ENCODE measurements at regions not wholly inside any gene's neighbourhood (a gene's known extent, or its start where the extent isn't known, plus 50 kb on each side); places are given as distances from the start of the nearest gene placed in this dataset.

DNA sequence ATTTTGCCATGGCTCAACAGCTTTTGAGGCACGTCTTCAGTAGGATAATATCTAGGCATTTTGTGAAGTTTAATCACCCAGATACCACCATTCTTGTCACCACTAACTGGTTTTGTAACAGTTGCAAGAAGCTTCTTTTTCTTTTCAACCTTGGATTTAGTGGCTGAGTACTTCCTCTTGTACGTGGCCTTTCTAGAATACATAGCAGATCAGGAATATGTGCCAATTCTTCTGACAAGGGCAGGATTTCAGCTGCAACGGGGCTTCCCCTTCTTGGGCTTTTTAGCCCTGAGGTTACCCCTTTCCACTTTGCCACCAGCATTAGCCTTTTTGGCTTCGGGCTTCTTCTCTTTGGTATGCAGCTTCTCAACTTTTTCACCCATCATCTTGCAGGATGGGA, 79.3 kb upstream of the WARS2 start (continued):
- TF ChIP-seq, protein P1, sequence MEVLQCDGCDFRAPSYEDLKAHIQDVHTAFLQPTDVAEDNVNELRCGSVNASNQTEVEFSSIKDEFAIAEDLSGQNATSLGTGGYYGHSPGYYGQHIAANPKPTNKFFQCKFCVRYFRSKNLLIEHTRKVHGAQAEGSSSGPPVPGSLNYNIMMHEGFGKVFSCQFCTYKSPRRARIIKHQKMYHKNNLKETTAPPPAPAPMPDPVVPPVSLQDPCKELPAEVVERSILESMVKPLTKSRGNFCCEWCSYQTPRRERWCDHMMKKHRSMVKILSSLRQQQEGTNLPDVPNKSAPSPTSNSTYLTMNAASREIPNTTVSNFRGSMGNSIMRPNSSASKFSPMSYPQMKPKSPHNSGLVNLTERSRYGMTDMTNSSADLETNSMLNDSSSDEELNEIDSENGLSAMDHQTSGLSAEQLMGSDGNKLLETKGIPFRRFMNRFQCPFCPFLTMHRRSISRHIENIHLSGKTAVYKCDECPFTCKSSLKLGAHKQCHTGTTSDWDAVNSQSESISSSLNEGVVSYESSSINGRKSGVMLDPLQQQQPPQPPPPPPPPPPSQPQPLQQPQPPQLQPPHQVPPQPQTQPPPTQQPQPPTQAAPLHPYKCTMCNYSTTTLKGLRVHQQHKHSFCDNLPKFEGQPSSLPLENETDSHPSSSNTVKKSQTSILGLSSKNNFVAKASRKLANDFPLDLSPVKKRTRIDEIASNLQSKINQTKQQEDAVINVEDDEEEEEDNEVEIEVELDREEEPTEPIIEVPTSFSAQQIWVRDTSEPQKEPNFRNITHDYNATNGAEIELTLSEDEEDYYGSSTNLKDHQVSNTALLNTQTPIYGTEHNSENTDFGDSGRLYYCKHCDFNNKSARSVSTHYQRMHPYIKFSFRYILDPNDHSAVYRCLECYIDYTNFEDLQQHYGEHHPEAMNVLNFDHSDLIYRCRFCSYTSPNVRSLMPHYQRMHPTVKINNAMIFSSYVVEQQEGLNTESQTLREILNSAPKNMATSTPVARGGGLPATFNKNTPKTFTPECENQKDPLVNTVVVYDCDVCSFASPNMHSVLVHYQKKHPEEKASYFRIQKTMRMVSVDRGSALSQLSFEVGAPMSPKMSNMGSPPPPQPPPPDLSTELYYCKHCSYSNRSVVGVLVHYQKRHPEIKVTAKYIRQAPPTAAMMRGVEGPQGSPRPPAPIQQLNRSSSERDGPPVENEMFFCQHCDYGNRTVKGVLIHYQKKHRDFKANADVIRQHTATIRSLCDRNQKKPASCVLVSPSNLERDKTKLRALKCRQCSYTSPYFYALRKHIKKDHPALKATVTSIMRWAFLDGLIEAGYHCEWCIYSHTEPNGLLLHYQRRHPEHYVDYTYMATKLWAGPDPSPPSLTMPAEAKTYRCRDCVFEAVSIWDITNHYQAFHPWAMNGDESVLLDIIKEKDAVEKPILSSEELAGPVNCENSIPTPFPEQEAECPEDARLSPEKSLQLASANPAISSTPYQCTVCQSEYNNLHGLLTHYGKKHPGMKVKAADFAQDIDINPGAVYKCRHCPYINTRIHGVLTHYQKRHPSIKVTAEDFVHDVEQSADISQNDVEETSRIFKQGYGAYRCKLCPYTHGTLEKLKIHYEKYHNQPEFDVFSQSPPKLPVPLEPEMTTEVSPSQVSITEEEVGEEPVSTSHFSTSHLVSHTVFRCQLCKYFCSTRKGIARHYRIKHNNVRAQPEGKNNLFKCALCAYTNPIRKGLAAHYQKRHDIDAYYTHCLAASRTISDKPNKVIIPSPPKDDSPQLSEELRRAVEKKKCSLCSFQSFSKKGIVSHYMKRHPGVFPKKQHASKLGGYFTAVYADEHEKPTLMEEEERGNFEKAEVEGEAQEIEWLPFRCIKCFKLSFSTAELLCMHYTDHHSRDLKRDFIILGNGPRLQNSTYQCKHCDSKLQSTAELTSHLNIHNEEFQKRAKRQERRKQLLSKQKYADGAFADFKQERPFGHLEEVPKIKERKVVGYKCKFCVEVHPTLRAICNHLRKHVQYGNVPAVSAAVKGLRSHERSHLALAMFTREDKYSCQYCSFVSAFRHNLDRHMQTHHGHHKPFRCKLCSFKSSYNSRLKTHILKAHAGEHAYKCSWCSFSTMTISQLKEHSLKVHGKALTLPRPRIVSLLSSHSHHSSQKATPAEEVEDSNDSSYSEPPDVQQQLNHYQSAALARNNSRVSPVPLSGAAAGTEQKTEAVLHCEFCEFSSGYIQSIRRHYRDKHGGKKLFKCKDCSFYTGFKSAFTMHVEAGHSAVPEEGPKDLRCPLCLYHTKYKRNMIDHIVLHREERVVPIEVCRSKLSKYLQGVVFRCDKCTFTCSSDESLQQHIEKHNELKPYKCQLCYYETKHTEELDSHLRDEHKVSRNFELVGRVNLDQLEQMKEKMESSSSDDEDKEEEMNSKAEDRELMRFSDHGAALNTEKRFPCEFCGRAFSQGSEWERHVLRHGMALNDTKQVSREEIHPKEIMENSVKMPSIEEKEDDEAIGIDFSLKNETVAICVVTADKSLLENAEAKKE (CRISPR knock-in tag; IDR thresholded peaks at IDR 0.05) = no peak

DNA sequence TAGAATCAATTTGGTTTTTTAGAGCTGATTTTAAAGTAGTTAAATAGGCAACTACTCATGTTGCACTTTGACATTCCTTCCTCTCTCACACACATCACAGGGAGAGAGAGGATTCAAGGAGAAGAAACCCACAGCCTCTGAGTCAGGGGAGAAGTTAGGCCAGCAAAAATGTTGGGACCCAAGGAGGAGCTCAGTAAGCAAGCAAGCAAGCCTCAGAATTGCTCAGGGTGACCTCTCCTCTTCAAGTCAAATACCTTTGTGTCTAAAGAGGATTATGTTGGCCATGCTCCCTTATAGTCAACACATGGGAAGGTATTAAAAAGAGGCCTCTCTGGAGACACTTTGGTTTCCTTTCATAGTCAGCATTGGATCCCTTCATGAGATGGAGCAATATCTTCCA, 80.5 kb upstream of the WARS2 start:
- Histone ChIP-seq H3F3A (replicated peaks; ENCODE audit: low read depth) (no peaks in the 10 kb centered on the region), H2AFZ (no peak overlapping the region), H3K27me3 (ENCODE audit: insufficient read depth) (no peaks in the 10 kb centered on the region), H3K9me2 (ENCODE audit: insufficient read depth) (no peaks in the 10 kb centered on the region), H4K20me1 (replicated peaks; ENCODE audit: insufficient read depth) (no peaks in the 10 kb centered on the region), H3K36me3 (ENCODE audit: insufficient read depth) (no peaks in the 10 kb centered on the region), H3K4me3 (no peak overlapping the region), H3K4me2 (no peak overlapping the region), H3K4me1 (ENCODE audit: insufficient read depth) (no peaks in the 10 kb centered on the region), H3K27ac (ENCODE audit: low read depth) (no peak overlapping the region), H3K79me2 (replicated peaks; ENCODE audit: insufficient read depth) (no peaks in the 10 kb centered on the region)
- Mint-ChIP-seq H3K27ac (no peak overlapping the region), H3K9me3 (no peaks in the 10 kb centered on the region), H3K27me3 (ENCODE audit: insufficient read depth, low read depth, poor library complexity) (no peaks in the 10 kb centered on the region), H3K4me3 (no peak overlapping the region), H3K4me1 (no peaks in the 10 kb centered on the region; the same call in 2 of the 3 replicates), H3K36me3 (ENCODE audit: low read depth) (no peaks in the 10 kb centered on the region)
- DNase-seq (ENCODE audit: low spot score) (no peak), ATAC-seq (no peak)
- TF ChIP-seq, protein P2, sequence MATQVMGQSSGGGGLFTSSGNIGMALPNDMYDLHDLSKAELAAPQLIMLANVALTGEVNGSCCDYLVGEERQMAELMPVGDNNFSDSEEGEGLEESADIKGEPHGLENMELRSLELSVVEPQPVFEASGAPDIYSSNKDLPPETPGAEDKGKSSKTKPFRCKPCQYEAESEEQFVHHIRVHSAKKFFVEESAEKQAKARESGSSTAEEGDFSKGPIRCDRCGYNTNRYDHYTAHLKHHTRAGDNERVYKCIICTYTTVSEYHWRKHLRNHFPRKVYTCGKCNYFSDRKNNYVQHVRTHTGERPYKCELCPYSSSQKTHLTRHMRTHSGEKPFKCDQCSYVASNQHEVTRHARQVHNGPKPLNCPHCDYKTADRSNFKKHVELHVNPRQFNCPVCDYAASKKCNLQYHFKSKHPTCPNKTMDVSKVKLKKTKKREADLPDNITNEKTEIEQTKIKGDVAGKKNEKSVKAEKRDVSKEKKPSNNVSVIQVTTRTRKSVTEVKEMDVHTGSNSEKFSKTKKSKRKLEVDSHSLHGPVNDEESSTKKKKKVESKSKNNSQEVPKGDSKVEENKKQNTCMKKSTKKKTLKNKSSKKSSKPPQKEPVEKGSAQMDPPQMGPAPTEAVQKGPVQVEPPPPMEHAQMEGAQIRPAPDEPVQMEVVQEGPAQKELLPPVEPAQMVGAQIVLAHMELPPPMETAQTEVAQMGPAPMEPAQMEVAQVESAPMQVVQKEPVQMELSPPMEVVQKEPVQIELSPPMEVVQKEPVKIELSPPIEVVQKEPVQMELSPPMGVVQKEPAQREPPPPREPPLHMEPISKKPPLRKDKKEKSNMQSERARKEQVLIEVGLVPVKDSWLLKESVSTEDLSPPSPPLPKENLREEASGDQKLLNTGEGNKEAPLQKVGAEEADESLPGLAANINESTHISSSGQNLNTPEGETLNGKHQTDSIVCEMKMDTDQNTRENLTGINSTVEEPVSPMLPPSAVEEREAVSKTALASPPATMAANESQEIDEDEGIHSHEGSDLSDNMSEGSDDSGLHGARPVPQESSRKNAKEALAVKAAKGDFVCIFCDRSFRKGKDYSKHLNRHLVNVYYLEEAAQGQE (IDR thresholded peaks at IDR 0.05; ENCODE audit: unreplicated experiment) = no peak
- TF ChIP-seq EZH2phosphoT487 (IDR thresholded peaks at IDR 0.05; ENCODE audit: unreplicated experiment) = no peak
- no peak for TF ChIP-seq JUNB (IDR thresholded peaks at IDR 0.05; ENCODE audit: unreplicated experiment)
- no peak for TF ChIP-seq STAT1 (IDR thresholded peaks at IDR 0.05; ENCODE audit: unreplicated experiment)
- TF ChIP-seq, protein P3, sequence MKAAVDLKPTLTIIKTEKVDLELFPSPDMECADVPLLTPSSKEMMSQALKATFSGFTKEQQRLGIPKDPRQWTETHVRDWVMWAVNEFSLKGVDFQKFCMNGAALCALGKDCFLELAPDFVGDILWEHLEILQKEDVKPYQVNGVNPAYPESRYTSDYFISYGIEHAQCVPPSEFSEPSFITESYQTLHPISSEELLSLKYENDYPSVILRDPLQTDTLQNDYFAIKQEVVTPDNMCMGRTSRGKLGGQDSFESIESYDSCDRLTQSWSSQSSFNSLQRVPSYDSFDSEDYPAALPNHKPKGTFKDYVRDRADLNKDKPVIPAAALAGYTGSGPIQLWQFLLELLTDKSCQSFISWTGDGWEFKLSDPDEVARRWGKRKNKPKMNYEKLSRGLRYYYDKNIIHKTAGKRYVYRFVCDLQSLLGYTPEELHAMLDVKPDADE (IDR thresholded peaks at IDR 0.05) = no peak

All from GM23338 (cell line).